ENCODE measurements at regions not wholly inside any gene's neighbourhood (a gene's known extent, or its start where the extent isn't known, plus 50 kb on each side); places are given as distances from the start of the nearest gene placed in this dataset.

- H2AFZ ChIP-seq (ENCODE audit: low read depth, low read length, severe bottlenecking), result no peak overlapping the region
- no peaks in the 10 kb centered on the region for H3K9me3 ChIP-seq (ENCODE audit: insufficient read depth, low read length)
- TF ChIP-seq EZH2phosphoT487 (conservative IDR thresholded peaks at IDR 0.05; ENCODE audit: low read length), result no peak
- TF ChIP-seq CTCF (IDR thresholded peaks at IDR 0.05; ENCODE audit: insufficient read depth, low read length, poor library complexity, severe bottlenecking), result no peak
- H3K4me3 ChIP-seq (ENCODE audit: insufficient read depth, low read length, poor library complexity, severe bottlenecking), result no peak overlapping the region
- H3K27ac ChIP-seq (ENCODE audit: low read depth, low read length), result no peak overlapping the region
- H3K79me2 ChIP-seq (ENCODE audit: insufficient read depth, low read length), result no peaks in the 10 kb centered on the region
- H3K4me2 ChIP-seq (ENCODE audit: low read depth, low read length, poor library complexity, severe bottlenecking), result no peak overlapping the region
- H3K9me2 ChIP-seq (replicated peaks; ENCODE audit: insufficient read depth, low read length), result no peaks in the 10 kb centered on the region
- no peaks in the 10 kb centered on the region for H3K27me3 ChIP-seq (ENCODE audit: low read length)
- H3K9ac ChIP-seq (ENCODE audit: low read length), result no peak overlapping the region
- H3K36me3 ChIP-seq (ENCODE audit: low read length), result no peaks in the 10 kb centered on the region
- H4K20me1 ChIP-seq (ENCODE audit: low read depth, low read length), result no peaks in the 10 kb centered on the region
- H3F3A ChIP-seq (ENCODE audit: insufficient read depth), result no peaks in the 10 kb centered on the region
These were observed 260.6 kb downstream of the CCSER2 start for GRCh38 chr10:84588971-84589370.

GRCh38 chr10:84589526-84590205 is 261.3 kb downstream of the CCSER2 start:
- Histone ChIP-seq H3K79me2 (ENCODE audit: insufficient read depth, low read length) (no peaks in the 10 kb centered on the region), H3F3A (ENCODE audit: insufficient read depth) (no peaks in the 10 kb centered on the region), H3K27ac (ENCODE audit: low read depth, low read length) (no peak overlapping the region), H3K9ac (ENCODE audit: low read length) (no peak overlapping the region), H3K4me2 (ENCODE audit: low read depth, low read length, poor library complexity, severe bottlenecking) (no peak overlapping the region), H3K9me2 (replicated peaks; ENCODE audit: insufficient read depth, low read length) (no peaks in the 10 kb centered on the region), H3K9me3 (ENCODE audit: insufficient read depth, low read length) (no peaks in the 10 kb centered on the region), H3K36me3 (ENCODE audit: low read length) (no peaks in the 10 kb centered on the region), H3K4me3 (ENCODE audit: insufficient read depth, low read length, poor library complexity, severe bottlenecking) (no peak overlapping the region), H4K20me1 (ENCODE audit: low read depth, low read length) (no peaks in the 10 kb centered on the region), H3K27me3 (ENCODE audit: low read length) (no peaks in the 10 kb centered on the region), H2AFZ (ENCODE audit: low read depth, low read length, severe bottlenecking) (no peak overlapping the region)
- TF ChIP-seq EZH2phosphoT487 (conservative IDR thresholded peaks at IDR 0.05; ENCODE audit: low read length) (no peak), CTCF (IDR thresholded peaks at IDR 0.05; ENCODE audit: insufficient read depth, low read length, poor library complexity, severe bottlenecking) (no peak)

- Histone ChIP-seq H3K36me3 (ENCODE audit: low read length) (no peaks in the 10 kb centered on the region), H3K27ac (ENCODE audit: low read depth, low read length) (no peak overlapping the region), H3K9ac (ENCODE audit: low read length) (no peak overlapping the region), H3K4me3 (ENCODE audit: insufficient read depth, low read length, poor library complexity, severe bottlenecking) (no peak overlapping the region), H3F3A (ENCODE audit: insufficient read depth) (no peaks in the 10 kb centered on the region), H3K4me2 (ENCODE audit: low read depth, low read length, poor library complexity, severe bottlenecking) (no peak overlapping the region), H3K9me3 (ENCODE audit: insufficient read depth, low read length) (no peaks in the 10 kb centered on the region), H3K79me2 (ENCODE audit: insufficient read depth, low read length) (no peaks in the 10 kb centered on the region), H3K27me3 (ENCODE audit: low read length) (no peaks in the 10 kb centered on the region), H3K9me2 (replicated peaks; ENCODE audit: insufficient read depth, low read length) (no peaks in the 10 kb centered on the region), H4K20me1 (ENCODE audit: low read depth, low read length) (no peaks in the 10 kb centered on the region), H2AFZ (ENCODE audit: low read depth, low read length, severe bottlenecking) (no peak overlapping the region)
- TF ChIP-seq EZH2phosphoT487 (conservative IDR thresholded peaks at IDR 0.05; ENCODE audit: low read length) (no peak), CTCF (IDR thresholded peaks at IDR 0.05; ENCODE audit: insufficient read depth, low read length, poor library complexity, severe bottlenecking) (no peak)
These were observed 262.2 kb downstream of the CCSER2 start for GRCh38 chr10:84590327-84591193.
